Gastrocnemius medialis (tissue), 4 donors: ENCODE measurements at regions not wholly inside any gene's neighbourhood (a gene's known extent, or its start where the extent isn't known, plus 50 kb on each side); places are given as distances from the start of the nearest gene placed in this dataset.

Source experiments
- ATAC-seq, 2 donors: fragments of 150-250 bp; one replicate each; pipeline ENCODE4 v1.9.1; 2016
- DNase-seq, 2 donors: peaks; one replicate each; pipeline ENCODE4 v3.0.0-alpha.2; 2019
- H3K27ac ChIP-seq, 4 donors: fragments of 200-600 bp; sonication (generic); 1 replicate in 1 of 4; 2 replicates in 3 of 4; pipeline ENCODE4 v1.5.1; 2016 to 2018; ENCODE audit warnings: mild to moderate bottlenecking in 2 of 4, moderate library complexity in 1 of 4
- H3K27me3 ChIP-seq, 3 donors: fragments of 200-600 bp; sonication (generic) in 2 of 3; 1 replicate in 1 of 3; 2 replicates in 2 of 3; pipeline versions ENCODE4 v1.5.1 to v1.6.0; 2016 to 2019; ENCODE audit warnings: mild to moderate bottlenecking in 1 of 3, moderate library complexity in 1 of 3
- H3K36me3 ChIP-seq, 2 donors: fragments of 200-600 bp; sonication (generic) in 1 of 2; one replicate each; pipeline ENCODE4 v1.5.1; 2017 to 2018
- H3K4me1 ChIP-seq, 2 donors: fragments of 200-600 bp; sonication (generic) in 1 of 2; one replicate each; pipeline ENCODE4 v1.5.1; 2016 to 2017; ENCODE audit warnings: mild to moderate bottlenecking in 2 of 2
- H3K4me3 ChIP-seq, 4 donors: fragments of 200-600 bp; sonication (generic) in 3 of 4; 1 replicate in 1 of 4; 2 replicates in 3 of 4; pipeline ENCODE4 v1.5.1; 2016 to 2019; ENCODE audit warnings: mild to moderate bottlenecking in 2 of 4
- H3K9me3 ChIP-seq, 3 donors: fragments of 200-600 bp; sonication (generic) in 2 of 3; 1 replicate in 1 of 3; 2 replicates in 2 of 3; pipeline ENCODE4 v1.5.1; 2016 to 2019
- CTCF ChIP-seq, 5 experiments: fragments of 450-650 bp in 3 of 5; fragments of 200-600 bp in 2 of 5; sonication (generic) in 2 of 5; IDR thresholded peaks in 4 of 5; conservative IDR thresholded peaks in 1 of 5; 1 replicate in 4 of 5; 2 replicates in 1 of 5; pipeline ENCODE4 v1.5.1; 2016 to 2019; ENCODE audit warnings: antibody characterized with exemption in 5 of 5, mild to moderate bottlenecking in 3 of 5, moderate library complexity in 3 of 5
- POLR2A ChIP-seq, 2 donors: fragments of 450-650 bp; IDR thresholded peaks; one replicate each; pipeline ENCODE4 v1.6.1; 2017; ENCODE audit warnings: antibody characterized with exemption in 2 of 2, mild to moderate bottlenecking in 2 of 2, moderate library complexity in 2 of 2
- in situ Hi-C, 4 donors: fragments of 200-750 bp; cut with MboI; loops; one replicate each; pipeline versions ENCODE4 v1.15.0 to v1.8.0; 2017; ENCODE audit warnings: low sequenced_read_pairs in 4 of 4
- intact Hi-C: fragments of 100-400 bp; cut with DNase I; formaldehyde crosslinking; loops from one replicate; pipeline ENCODE4 v1.15.1; 2023; ENCODE audit warnings: low total_unique reads

- in situ Hi-C loops, result no loop called here
- H3K36me3 ChIP-seq, result no peaks in the 10 kb centered on the region
- no peaks in the 10 kb centered on the region for H3K4me1 ChIP-seq
- H3K4me3 ChIP-seq, result no peak overlapping the region
- H3K27me3 ChIP-seq, result no peaks in the 10 kb centered on the region
- no peak for ATAC-seq
- DNase-seq, result no peak
- H3K9me3 ChIP-seq, result no peaks in the 10 kb centered on the region
- no peak overlapping the region for H3K27ac ChIP-seq
- TF ChIP-seq POLR2A (IDR thresholded peaks at IDR 0.05) (no peak), CTCF (IDR thresholded peaks at IDR 0.05 in 4 of 5, conservative IDR thresholded peaks at IDR 0.05 in 1 of 5) (no peak)
- intact Hi-C loops, result no loop called here
Observed at GRCh38 chr18:77772177-77772576, 522.5 kb downstream of the GALR1 start.

GRCh38 chr18:77776104-77776503, 526.5 kb downstream of the GALR1 start:
- DNase-seq (no peak), ATAC-seq (no peak)
- Histone ChIP-seq H3K27me3 (no peaks in the 10 kb centered on the region), H3K4me1 (no peaks in the 10 kb centered on the region), H3K4me3 (no peak overlapping the region), H3K9me3 (no peaks in the 10 kb centered on the region), H3K36me3 (no peaks in the 10 kb centered on the region), H3K27ac (no peak overlapping the region)
- in situ Hi-C loops (no loop called here), intact Hi-C loops (no loop called here)
- TF ChIP-seq CTCF (IDR thresholded peaks at IDR 0.05 in 4 of 5, conservative IDR thresholded peaks at IDR 0.05 in 1 of 5) (no peak), POLR2A (IDR thresholded peaks at IDR 0.05) (no peak)

- Histone ChIP-seq H3K36me3 (no peaks in the 10 kb centered on the region), H3K9me3 (no peaks in the 10 kb centered on the region), H3K27ac (no peak overlapping the region), H3K4me1 (no peaks in the 10 kb centered on the region), H3K27me3 (no peaks in the 10 kb centered on the region), H3K4me3 (no peak overlapping the region)
- no peak for TF ChIP-seq CTCF (IDR thresholded peaks at IDR 0.05 in 4 of 5, conservative IDR thresholded peaks at IDR 0.05 in 1 of 5)
- TF ChIP-seq POLR2A (IDR thresholded peaks at IDR 0.05), result no peak
- ATAC-seq (no peak), DNase-seq (no peak)
- intact Hi-C loops, result no loop called here
- in situ Hi-C loops, result no loop called here
Observed at GRCh38 chr18:77777163-77777562, 527.5 kb downstream of the GALR1 start.

GRCh38 chr18:77784759-77785379, 535.2 kb downstream of the GALR1 start:
- ATAC-seq (no peak), DNase-seq (no peak)
- Histone ChIP-seq H3K4me1 (no peaks in the 10 kb centered on the region), H3K27me3 (no peaks in the 10 kb centered on the region), H3K4me3 (no peak overlapping the region), H3K9me3 (no peaks in the 10 kb centered on the region), H3K36me3 (no peaks in the 10 kb centered on the region), H3K27ac (no peak overlapping the region)
- in situ Hi-C loops (no loop called here), intact Hi-C loops (no loop called here)
- TF ChIP-seq POLR2A (IDR thresholded peaks at IDR 0.05), result no peak
- no peak for TF ChIP-seq CTCF (IDR thresholded peaks at IDR 0.05 in 4 of 5, conservative IDR thresholded peaks at IDR 0.05 in 1 of 5)

- Histone ChIP-seq H3K36me3 (no peaks in the 10 kb centered on the region), H3K27ac (no peak overlapping the region), H3K27me3 (no peaks in the 10 kb centered on the region), H3K4me3 (no peak overlapping the region), H3K9me3 (no peaks in the 10 kb centered on the region), H3K4me1 (no peaks in the 10 kb centered on the region)
- TF ChIP-seq POLR2A (IDR thresholded peaks at IDR 0.05), result no peak
- TF ChIP-seq CTCF (IDR thresholded peaks at IDR 0.05 in 4 of 5, conservative IDR thresholded peaks at IDR 0.05 in 1 of 5), result no peak
- ATAC-seq (no peak), DNase-seq (no peak)
- intact Hi-C loops, result no loop called here
- in situ Hi-C loops, result no loop called here
Observed at GRCh38 chr18:77785415-77785975, 535.8 kb downstream of the GALR1 start.
